ENCODE measurements at regions not wholly inside any gene's neighbourhood (a gene's known extent, or its start where the extent isn't known, plus 50 kb on each side); places are given as distances from the start of the nearest gene placed in this dataset.

- DNase-seq = no peak
Measured at GRCh38 chr14:65329911-65330310, 82.6 kb upstream of the FUT8 start.

- peak; percentile 23 for DNase-seq
Measured at GRCh38 chr14:65330416-65330815, 82.1 kb upstream of the FUT8 start.

- no peak for DNase-seq
Measured at GRCh38 chr14:65331652-65332051, 80.9 kb upstream of the FUT8 start.

- DNase-seq = peak; percentile 86
Measured at GRCh38 chr14:65332141-65332871, 80.2 kb upstream of the FUT8 start.

- no peak for DNase-seq
Measured at GRCh38 chr14:65333943-65334687, 78.4 kb upstream of the FUT8 start.

GRCh38 chr14:65334765-65335410, 77.6 kb upstream of the FUT8 start:
- no peak for DNase-seq

GRCh38 chr14:65335411-65335947, 77.1 kb upstream of the FUT8 start:
- no peak for DNase-seq

GRCh38 chr14:65336191-65336591, 76.3 kb upstream of the FUT8 start:
- DNase-seq = no peak

- peak; percentile 39 for DNase-seq
Measured at GRCh38 chr14:65339866-65340265, 72.7 kb upstream of the FUT8 start.

- no peak for DNase-seq
Measured at GRCh38 chr14:65344011-65344410, 68.5 kb upstream of the FUT8 start.

- no peak for DNase-seq
Measured at GRCh38 chr14:65345266-65345665, 67.3 kb upstream of the FUT8 start.

- no peak for DNase-seq
Measured at GRCh38 chr14:65346474-65346873, 66.1 kb upstream of the FUT8 start.

- peak; percentile 74 for DNase-seq
Measured at GRCh38 chr14:65346895-65347294, 65.6 kb upstream of the FUT8 start.

- DNase-seq = no peak
Measured at GRCh38 chr14:65348137-65348536, 64.4 kb upstream of the FUT8 start.

GRCh38 chr14:65349100-65349499, 63.4 kb upstream of the FUT8 start:
- DNase-seq = no peak

GRCh38 chr14:65351493-65352194, 60.9 kb upstream of the FUT8 start:
- DNase-seq = no peak

GRCh38 chr14:65352964-65353530, 59.5 kb upstream of the FUT8 start:
- DNase-seq = peak; percentile 57

GRCh38 chr14:65354131-65354530, 58.4 kb upstream of the FUT8 start:
- DNase-seq = no peak

- no peak for DNase-seq
Measured at GRCh38 chr14:65354715-65355114, 57.8 kb upstream of the FUT8 start.

- DNase-seq = no peak
Measured at GRCh38 chr14:65356327-65356836, 56.1 kb upstream of the FUT8 start.

- no peak for DNase-seq
Measured at GRCh38 chr14:65357113-65357512, 55.4 kb upstream of the FUT8 start.

GRCh38 chr14:65357689-65358088, 54.8 kb upstream of the FUT8 start:
- DNase-seq = no peak
